OCI-LY1 (cell line): ENCODE measurements at regions not wholly inside any gene's neighbourhood (a gene's known extent, or its start where the extent isn't known, plus 50 kb on each side); places are given as distances from the start of the nearest gene placed in this dataset.

Experiments used
- H2AFZ ChIP-seq: fragments of 200-600 bp; sonication (generic), shearing (Covaris generic); 2 replicates; pipeline ENCODE4 v1.6.0; 2014; ENCODE audit warnings: antibody characterized with exemption, mild to moderate bottlenecking, low read length
- H3F3A ChIP-seq: fragments of 200-600 bp; sonication (generic), shearing (Covaris generic); 2 replicates; pipeline ENCODE4 v1.6.0; 2014; ENCODE audit warnings: mild to moderate bottlenecking, antibody characterized with exemption, low read length, moderate library complexity; ENCODE audit not compliant: insufficient read depth
- H3K27ac ChIP-seq: fragments of 200-600 bp; sonication (generic); 2 replicates; pipeline ENCODE4 v1.5.1; 2014; ENCODE audit warnings: low read length, mixed run types, mild to moderate bottlenecking, low read depth; ENCODE audit not compliant: poor library complexity, severe bottlenecking
- H3K27me3 ChIP-seq: fragments of 200-600 bp; sonication (generic); 2 replicates; pipeline ENCODE4 v1.6.0; 2014; ENCODE audit warnings: antibody characterized with exemption, mild to moderate bottlenecking, low read length, moderate library complexity; ENCODE audit not compliant: insufficient read depth
- H3K36me3 ChIP-seq: fragments of 200-600 bp; sonication (generic); 2 replicates; pipeline ENCODE4 v1.6.1; 2014; ENCODE audit warnings: mild to moderate bottlenecking, antibody characterized with exemption, low read length, moderate library complexity, mixed read lengths; ENCODE audit not compliant: insufficient read depth
- H3K4me1 ChIP-seq: fragments of 200-600 bp; sonication (generic); 2 replicates; pipeline ENCODE4 v1.5.1; 2014; ENCODE audit warnings: mild to moderate bottlenecking, low read length, moderate library complexity; ENCODE audit not compliant: insufficient read depth, severe bottlenecking
- H3K4me2 ChIP-seq: fragments of 200-600 bp; sonication (generic), shearing (Covaris generic); 2 replicates; pipeline ENCODE4 v1.6.1; 2014; ENCODE audit warnings: low read length
- H3K4me3 ChIP-seq: fragments of 200-600 bp; sonication (generic); 2 replicates; pipeline ENCODE4 v1.5.1; 2014; ENCODE audit warnings: low read length, low read depth, mild to moderate bottlenecking, mixed read lengths; ENCODE audit not compliant: poor library complexity, severe bottlenecking
- H3K79me2 ChIP-seq: fragments of 200-600 bp; shearing (Covaris generic); 2 replicates; pipeline ENCODE4 v1.6.1; 2016; ENCODE audit warnings: mixed run types, low read length, mixed read lengths; ENCODE audit not compliant: insufficient read depth
- H3K9ac ChIP-seq: fragments of 200-600 bp; sonication (generic), shearing (Covaris generic); 2 replicates; pipeline ENCODE4 v1.6.1; 2014; ENCODE audit warnings: mild to moderate bottlenecking, low read length, mixed read lengths
- H3K9me2 ChIP-seq: fragments of 200-600 bp; sonication (generic), shearing (Covaris generic); 2 replicates; pipeline ENCODE4 v1.6.1; 2014; ENCODE audit warnings: low read depth, mild to moderate bottlenecking, low read length, mixed read lengths
- H3K9me3 ChIP-seq: fragments of 200-600 bp; shearing (Covaris generic); 2 replicates; pipeline ENCODE4 v1.6.1; 2014; ENCODE audit warnings: low read length, mixed read lengths
- H4K20me1 ChIP-seq: fragments of 200-600 bp; sonication (generic), shearing (Covaris generic); 2 replicates; pipeline ENCODE4 v1.6.0; 2016; ENCODE audit warnings: mild to moderate bottlenecking, low read length; ENCODE audit not compliant: insufficient read depth
- EZH2 ChIP-seq: fragments of 200-600 bp; sonication (generic), shearing (Covaris generic); IDR thresholded peaks from 2 replicates; pipeline ENCODE4 v1.8.0; 2017; ENCODE audit warnings: borderline replicate concordance, mixed run types, mild to moderate bottlenecking, antibody characterized with exemption, low read length, moderate library complexity, mixed read lengths
- TF ChIP-seq, protein P1 (sequence below): fragments of 200-600 bp; sonication (generic), shearing (Covaris generic); IDR thresholded peaks from 2 replicates; pipeline ENCODE4 v1.5.1; 2017; ENCODE audit warnings: mild to moderate bottlenecking, antibody characterized with exemption, low read length, moderate library complexity, mixed read lengths

DNA sequence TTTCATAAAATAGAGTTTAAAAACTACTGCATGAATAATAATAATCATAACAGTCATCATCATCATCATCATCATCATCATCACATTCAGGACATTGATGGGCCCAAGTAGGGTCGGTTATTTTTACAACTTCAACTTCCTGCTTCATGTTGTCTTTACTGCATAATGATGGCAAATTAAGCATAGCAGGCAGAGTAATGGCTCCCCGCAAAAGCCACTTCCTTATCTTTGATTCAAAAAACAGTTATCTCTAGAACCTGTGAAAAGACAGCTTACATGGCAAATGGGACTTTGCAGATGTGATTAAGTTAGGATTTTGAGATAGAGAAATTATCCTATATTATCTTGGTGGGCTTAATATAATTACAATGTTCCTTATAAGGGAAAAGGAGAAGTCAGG is 792.9 kb downstream of the LIG4 start:
- H4K20me1 ChIP-seq, result no peaks in the 10 kb centered on the region
- no peak overlapping the region for H2AFZ ChIP-seq
- no peak overlapping the region for H3K27ac ChIP-seq
- no peak overlapping the region for H3K4me2 ChIP-seq
- no peaks in the 10 kb centered on the region for H3K4me1 ChIP-seq
- H3K27me3 ChIP-seq, result no peaks in the 10 kb centered on the region
- no peak overlapping the region for H3K4me3 ChIP-seq
- H3K9me2 ChIP-seq, result no peaks in the 10 kb centered on the region
- no peaks in the 10 kb centered on the region for H3K79me2 ChIP-seq
- no peaks in the 10 kb centered on the region for H3K36me3 ChIP-seq
- no peaks in the 10 kb centered on the region for H3F3A ChIP-seq
- no peaks in the 10 kb centered on the region for H3K9me3 ChIP-seq
- TF ChIP-seq EZH2, result no peak
- TF ChIP-seq, protein P1, sequence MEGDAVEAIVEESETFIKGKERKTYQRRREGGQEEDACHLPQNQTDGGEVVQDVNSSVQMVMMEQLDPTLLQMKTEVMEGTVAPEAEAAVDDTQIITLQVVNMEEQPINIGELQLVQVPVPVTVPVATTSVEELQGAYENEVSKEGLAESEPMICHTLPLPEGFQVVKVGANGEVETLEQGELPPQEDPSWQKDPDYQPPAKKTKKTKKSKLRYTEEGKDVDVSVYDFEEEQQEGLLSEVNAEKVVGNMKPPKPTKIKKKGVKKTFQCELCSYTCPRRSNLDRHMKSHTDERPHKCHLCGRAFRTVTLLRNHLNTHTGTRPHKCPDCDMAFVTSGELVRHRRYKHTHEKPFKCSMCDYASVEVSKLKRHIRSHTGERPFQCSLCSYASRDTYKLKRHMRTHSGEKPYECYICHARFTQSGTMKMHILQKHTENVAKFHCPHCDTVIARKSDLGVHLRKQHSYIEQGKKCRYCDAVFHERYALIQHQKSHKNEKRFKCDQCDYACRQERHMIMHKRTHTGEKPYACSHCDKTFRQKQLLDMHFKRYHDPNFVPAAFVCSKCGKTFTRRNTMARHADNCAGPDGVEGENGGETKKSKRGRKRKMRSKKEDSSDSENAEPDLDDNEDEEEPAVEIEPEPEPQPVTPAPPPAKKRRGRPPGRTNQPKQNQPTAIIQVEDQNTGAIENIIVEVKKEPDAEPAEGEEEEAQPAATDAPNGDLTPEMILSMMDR, result no peak
- H3K9ac ChIP-seq, result no peak overlapping the region

DNA sequence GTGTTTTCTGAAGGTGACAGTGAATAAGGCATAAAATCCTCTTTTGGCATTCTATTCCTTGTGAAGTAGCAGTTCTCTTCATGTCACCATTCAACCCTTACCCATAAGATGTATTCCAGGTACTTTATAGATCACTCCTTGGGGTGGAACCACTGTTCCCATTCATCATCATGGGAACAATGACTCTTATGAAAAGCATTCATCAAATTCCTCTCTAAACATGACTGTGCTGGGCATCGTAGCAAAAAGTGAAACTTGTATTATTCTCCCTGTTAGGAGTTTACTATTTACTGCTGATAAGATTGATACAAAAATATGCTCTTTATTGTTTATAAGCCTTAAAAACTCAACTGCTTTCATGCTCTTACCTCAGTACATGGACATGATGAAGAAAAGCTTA is 793.4 kb downstream of the LIG4 start:
- Histone ChIP-seq H3K9ac (no peak overlapping the region), H3K4me1 (no peaks in the 10 kb centered on the region), H3K4me2 (no peak overlapping the region), H3F3A (no peaks in the 10 kb centered on the region), H3K27ac (no peak overlapping the region), H3K27me3 (no peaks in the 10 kb centered on the region), H3K36me3 (no peaks in the 10 kb centered on the region), H4K20me1 (no peaks in the 10 kb centered on the region), H3K9me2 (no peaks in the 10 kb centered on the region), H3K4me3 (no peak overlapping the region), H3K79me2 (no peaks in the 10 kb centered on the region), H3K9me3 (no peaks in the 10 kb centered on the region), H2AFZ (no peak overlapping the region)
- TF ChIP-seq EZH2, result no peak
- TF ChIP-seq, protein P1, result no peak

DNA sequence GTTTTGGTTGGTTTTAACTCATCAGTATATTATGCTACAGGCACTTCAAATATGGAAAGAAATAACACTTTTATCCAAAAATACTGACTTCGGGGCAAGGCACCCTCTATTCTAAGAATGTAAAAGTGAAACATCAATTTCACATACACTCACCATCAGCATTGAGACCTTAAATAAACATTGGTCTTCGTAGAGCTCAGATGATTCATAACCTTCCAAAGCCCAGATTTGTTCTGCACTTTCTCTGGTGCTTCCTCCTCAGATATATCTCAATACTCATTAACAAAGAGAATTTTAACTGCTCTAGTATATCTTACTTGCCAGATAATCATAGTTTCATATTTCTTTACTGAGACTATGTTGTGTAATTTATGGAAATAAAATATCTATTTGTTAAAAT is 794.3 kb downstream of the LIG4 start:
- Histone ChIP-seq H3K27me3 (no peaks in the 10 kb centered on the region), H4K20me1 (no peaks in the 10 kb centered on the region), H3K9me2 (no peaks in the 10 kb centered on the region), H3K9me3 (no peaks in the 10 kb centered on the region), H3K36me3 (no peaks in the 10 kb centered on the region), H3K4me2 (no peak overlapping the region), H3K4me3 (no peak overlapping the region), H3K27ac (no peak overlapping the region), H3F3A (no peaks in the 10 kb centered on the region), H3K4me1 (no peaks in the 10 kb centered on the region), H3K79me2 (no peaks in the 10 kb centered on the region), H3K9ac (no peak overlapping the region), H2AFZ (0 out of 2 replicates have a peak overlapping the region, but pooled peaks have one; percentile 8)
- TF ChIP-seq, protein P1, result no peak
- TF ChIP-seq EZH2, result no peak
